IPS-20b (cell line): ENCODE measurements at regions not wholly inside any gene's neighbourhood (a gene's known extent, or its start where the extent isn't known, plus 50 kb on each side); places are given as distances from the start of the nearest gene placed in this dataset.
"Not testable (repeated sequence)": the region's sequence is repeated elsewhere in the genome, so short reads cannot be mapped to it uniquely, and the experiment has no call there.

Experiments
- H3K27ac ChIP-seq: one replicate; pipeline ENCODE4 v1.5.1; 2013; ENCODE audit warnings: low read length
- H3K27me3 ChIP-seq: 2 replicates; pipeline ENCODE4 v1.6.1; 2013; ENCODE audit warnings: mild to moderate bottlenecking, low read length, inconsistent platforms; ENCODE audit not compliant: insufficient read depth
- H3K36me3 ChIP-seq: 2 replicates; pipeline ENCODE4 v1.6.1; 2013; ENCODE audit warnings: low read depth, mild to moderate bottlenecking, inconsistent platforms, low read length, moderate library complexity; ENCODE audit not compliant: insufficient read depth
- H3K4me1 ChIP-seq: 2 replicates; pipeline ENCODE4 v1.6.1; 2013; ENCODE audit warnings: mild to moderate bottlenecking, control low read depth, inconsistent platforms, low read length, moderate library complexity; ENCODE audit not compliant: insufficient read depth
- H3K4me3 ChIP-seq: 2 replicates; pipeline ENCODE4 v1.5.1; 2013; ENCODE audit warnings: mild to moderate bottlenecking, low read length, inconsistent platforms
- H3K9ac ChIP-seq: 2 replicates; pipeline ENCODE4 v1.6.1; 2013; ENCODE audit warnings: low read depth, mild to moderate bottlenecking, inconsistent platforms, low read length, moderate library complexity
- H3K9me3 ChIP-seq: 2 replicates; pipeline ENCODE4 v1.6.1; 2013; ENCODE audit warnings: mild to moderate bottlenecking, low read depth, low read length, inconsistent platforms; ENCODE audit not compliant: insufficient read depth

GRCh38 chr3:153269730-153270129 is 107.7 kb downstream of the RAP2B start:
- Histone ChIP-seq H3K4me3 (no peak overlapping the region), H3K27ac (no peak overlapping the region), H3K27me3 (no peaks in the 10 kb centered on the region), H3K36me3 (no peaks in the 10 kb centered on the region), H3K4me1 (no peaks in the 10 kb centered on the region), H3K9me3 (no peaks in the 10 kb centered on the region), H3K9ac (no peak overlapping the region)

GRCh38 chr3:153273217-153273616 is 111.2 kb downstream of the RAP2B start:
- no peaks in the 10 kb centered on the region for H3K4me1 ChIP-seq
- no peaks in the 10 kb centered on the region for H3K36me3 ChIP-seq
- H3K27me3 ChIP-seq, result no peaks in the 10 kb centered on the region
- no peak overlapping the region for H3K27ac ChIP-seq
- H3K4me3 ChIP-seq, result no peak overlapping the region
- H3K9me3 ChIP-seq, result no peaks in the 10 kb centered on the region
- H3K9ac ChIP-seq, result no peak overlapping the region

DNA sequence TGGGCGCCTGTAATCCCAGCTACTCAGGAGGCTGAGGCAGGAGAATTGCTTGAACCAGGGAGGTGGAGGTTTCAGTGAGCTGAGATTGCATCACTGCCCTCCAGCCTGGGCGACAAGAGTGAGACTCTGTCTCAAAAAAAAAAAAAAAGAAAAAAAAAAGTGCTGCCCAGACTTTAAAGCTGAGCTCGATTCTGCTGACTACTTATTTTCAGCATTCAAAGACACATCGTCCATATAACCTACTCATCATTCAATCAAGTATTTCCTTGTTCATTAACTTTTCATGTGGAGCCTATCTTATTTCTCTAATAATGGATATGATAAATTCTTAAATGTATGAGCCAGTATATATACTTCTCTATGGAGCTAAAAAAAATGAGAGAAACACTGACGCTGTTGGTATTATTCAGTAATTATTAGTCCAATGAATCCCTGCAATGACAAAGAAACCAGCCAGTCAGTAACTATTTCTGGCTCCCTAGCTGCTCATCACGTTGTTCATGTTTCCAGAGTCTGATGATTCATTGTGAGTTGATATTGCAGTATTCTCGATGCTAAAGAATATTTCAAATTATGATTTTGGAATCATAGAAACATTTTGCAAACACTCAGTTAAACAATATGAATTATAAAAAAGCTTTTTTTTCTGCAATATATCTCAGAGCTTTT is 111.9 kb downstream of the RAP2B start:
- Histone ChIP-seq H3K36me3 (no peaks in the 10 kb centered on the region), H3K27me3 (no peaks in the 10 kb centered on the region), H3K4me3 (no peak overlapping the region), H3K9ac (no peak overlapping the region), H3K9me3 (no peaks in the 10 kb centered on the region), H3K27ac (no peak overlapping the region), H3K4me1 (no peaks in the 10 kb centered on the region)

DNA sequence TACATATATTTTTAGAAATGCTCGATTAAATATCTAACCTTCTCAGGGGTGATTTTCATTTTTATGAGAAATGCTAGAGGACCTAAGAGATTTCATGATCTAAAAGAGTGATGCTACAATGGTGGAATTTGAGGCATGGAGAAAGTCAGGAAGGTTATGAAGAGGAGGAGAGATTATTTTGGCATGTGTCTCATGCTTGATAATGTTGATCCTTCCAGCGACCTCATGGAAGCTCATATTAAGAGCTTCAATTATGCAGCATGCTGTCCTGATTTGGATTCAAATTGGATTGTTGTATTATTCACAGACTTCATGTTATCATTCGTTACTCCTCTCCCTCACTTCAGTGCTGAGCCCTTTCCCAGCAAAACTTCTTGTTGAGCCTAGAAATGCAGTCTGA is 112.5 kb downstream of the RAP2B start:
- Histone ChIP-seq H3K27me3 (no peaks in the 10 kb centered on the region), H3K27ac (no peak overlapping the region), H3K4me3 (no peak overlapping the region), H3K9ac (no peak overlapping the region), H3K36me3 (no peaks in the 10 kb centered on the region), H3K4me1 (no peaks in the 10 kb centered on the region), H3K9me3 (no peaks in the 10 kb centered on the region)

DNA sequence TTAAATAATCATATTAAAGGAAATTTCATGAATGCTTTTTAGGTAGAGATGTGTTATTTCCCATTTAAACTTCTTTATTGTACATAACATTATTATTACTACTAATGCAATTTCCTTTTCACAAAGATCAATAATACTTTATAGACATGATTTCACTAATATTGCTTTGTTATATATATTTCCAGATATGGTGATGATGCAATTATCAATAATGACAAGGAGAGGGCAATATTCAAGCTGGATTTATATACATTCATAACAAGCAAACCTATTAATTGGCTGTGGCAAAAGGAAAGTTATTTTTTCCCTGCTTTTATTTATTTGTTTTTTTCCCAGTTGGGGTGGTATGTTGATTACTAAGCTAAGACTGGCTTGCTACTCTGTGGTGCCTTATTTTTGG is 113.5 kb downstream of the RAP2B start:
- H3K27me3 ChIP-seq, result no peaks in the 10 kb centered on the region
- no peak overlapping the region for H3K4me3 ChIP-seq
- no peaks in the 10 kb centered on the region for H3K4me1 ChIP-seq
- H3K27ac ChIP-seq, result no peak overlapping the region
- H3K9me3 ChIP-seq, result no peaks in the 10 kb centered on the region
- H3K9ac ChIP-seq, result no peak overlapping the region
- no peaks in the 10 kb centered on the region for H3K36me3 ChIP-seq

DNA sequence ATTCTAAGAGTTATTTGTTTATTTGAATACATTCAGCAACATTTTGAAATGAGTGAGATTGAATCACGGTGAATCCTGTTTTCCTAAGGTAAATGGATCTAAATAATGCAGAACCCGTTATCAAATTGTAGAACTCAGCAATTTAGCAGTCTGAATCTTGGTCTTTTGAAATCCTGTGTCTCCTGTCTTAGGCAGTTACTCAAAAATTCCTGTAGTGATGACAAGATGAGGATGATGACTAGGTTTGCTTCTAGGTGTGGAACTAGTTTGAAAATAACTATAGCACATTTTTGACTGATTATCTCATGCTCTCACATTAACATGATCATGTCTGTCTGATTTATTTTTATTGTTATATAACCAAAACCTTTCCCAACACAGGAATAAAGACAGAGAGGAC is 115.0 kb downstream of the RAP2B start:
- no peaks in the 10 kb centered on the region for H3K36me3 ChIP-seq
- no peaks in the 10 kb centered on the region for H3K27me3 ChIP-seq
- no peaks in the 10 kb centered on the region for H3K4me1 ChIP-seq
- no peak overlapping the region for H3K9ac ChIP-seq
- H3K27ac ChIP-seq, result no peak overlapping the region
- H3K9me3 ChIP-seq, result no peaks in the 10 kb centered on the region
- no peak overlapping the region for H3K4me3 ChIP-seq

DNA sequence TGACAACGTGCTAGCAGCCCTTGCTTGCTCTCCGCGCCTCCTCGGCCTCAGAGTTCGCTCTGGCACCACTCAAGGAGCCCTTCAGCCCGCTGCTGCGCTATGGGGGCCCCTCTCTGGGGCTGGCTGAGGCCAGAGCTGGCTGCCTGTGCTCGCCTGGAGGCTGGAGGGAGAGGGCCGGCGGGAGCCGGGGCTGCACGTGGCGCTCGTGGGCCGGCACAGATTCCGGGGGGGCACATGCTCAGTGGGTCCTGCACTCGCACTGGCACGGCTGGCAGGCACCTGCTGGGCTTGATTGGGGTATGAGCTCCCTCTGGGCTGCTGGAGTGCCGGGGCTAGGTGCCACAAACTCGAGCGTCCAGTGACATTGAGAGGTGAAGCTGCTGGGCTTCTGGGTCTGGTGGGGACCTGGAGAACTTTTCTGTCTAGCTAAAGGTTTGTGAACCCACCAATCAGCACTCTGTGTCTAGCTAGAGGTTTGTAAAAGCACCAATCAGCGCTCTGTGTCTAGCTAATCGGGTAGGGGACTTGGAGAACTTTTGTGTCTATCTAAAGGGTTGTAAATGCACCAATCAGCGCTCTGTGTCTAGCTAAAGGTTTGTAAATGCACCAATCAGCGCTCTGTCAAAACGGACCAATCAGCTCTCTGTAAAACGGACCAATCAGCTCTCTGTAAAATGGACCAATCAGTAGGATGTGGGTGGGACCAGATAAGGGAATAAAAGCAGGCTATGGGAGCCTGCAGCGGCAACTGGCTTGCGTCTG is 119.4 kb downstream of the RAP2B start:
- H3K9me3 ChIP-seq, H3K4me1 ChIP-seq, H3K9ac ChIP-seq, H3K36me3 ChIP-seq, H3K27ac ChIP-seq, H3K4me3 ChIP-seq, H3K27me3 ChIP-seq: not testable (repeated sequence)

GRCh38 chr3:153282355-153282754 is 120.3 kb downstream of the RAP2B start:
- H3K27ac ChIP-seq, result no peak overlapping the region
- H3K27me3 ChIP-seq, result no peaks in the 10 kb centered on the region
- no peaks in the 10 kb centered on the region for H3K36me3 ChIP-seq
- no peaks in the 10 kb centered on the region for H3K9me3 ChIP-seq
- H3K4me1 ChIP-seq, result peaks cover 3% of the 10 kb centered on the region; the same call in 1 of the 2 replicates
- no peak overlapping the region for H3K9ac ChIP-seq
- H3K4me3 ChIP-seq, result no peak overlapping the region

DNA sequence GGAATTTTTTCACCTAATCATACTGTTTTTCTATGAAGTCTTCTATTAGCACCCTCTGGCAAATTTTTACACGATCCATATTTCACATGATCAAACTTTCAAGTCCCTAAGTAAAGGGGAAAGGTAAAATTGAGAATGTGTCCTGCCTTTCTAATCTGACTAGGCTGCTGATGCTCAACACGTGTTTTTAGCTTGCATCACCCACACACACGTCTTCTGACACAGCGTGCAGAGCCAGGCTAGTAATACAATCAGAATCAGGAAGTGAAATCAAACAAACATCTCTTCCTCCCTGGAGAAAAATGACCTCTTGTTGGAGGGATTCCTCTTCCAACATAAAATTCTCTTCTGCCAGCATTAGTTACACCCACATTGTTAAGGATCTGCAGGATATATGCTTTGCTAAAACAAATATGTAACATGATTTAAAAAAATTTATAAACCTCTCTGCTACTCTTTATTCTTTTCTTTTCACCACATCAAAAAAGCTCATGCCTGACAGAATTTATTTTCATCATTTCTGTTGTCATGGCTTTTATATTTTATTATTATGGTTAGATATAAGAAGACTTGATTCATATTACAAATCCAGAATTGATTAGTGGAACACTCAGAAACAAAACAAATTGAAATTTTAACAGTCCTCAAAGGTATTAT is 122.4 kb downstream of the RAP2B start:
- Histone ChIP-seq H3K9ac (no peak overlapping the region), H3K36me3 (no peaks in the 10 kb centered on the region), H3K4me3 (no peak overlapping the region), H3K27ac (no peak overlapping the region), H3K9me3 (no peaks in the 10 kb centered on the region), H3K4me1 (peaks cover 5% of the 10 kb centered on the region), H3K27me3 (no peaks in the 10 kb centered on the region)

DNA sequence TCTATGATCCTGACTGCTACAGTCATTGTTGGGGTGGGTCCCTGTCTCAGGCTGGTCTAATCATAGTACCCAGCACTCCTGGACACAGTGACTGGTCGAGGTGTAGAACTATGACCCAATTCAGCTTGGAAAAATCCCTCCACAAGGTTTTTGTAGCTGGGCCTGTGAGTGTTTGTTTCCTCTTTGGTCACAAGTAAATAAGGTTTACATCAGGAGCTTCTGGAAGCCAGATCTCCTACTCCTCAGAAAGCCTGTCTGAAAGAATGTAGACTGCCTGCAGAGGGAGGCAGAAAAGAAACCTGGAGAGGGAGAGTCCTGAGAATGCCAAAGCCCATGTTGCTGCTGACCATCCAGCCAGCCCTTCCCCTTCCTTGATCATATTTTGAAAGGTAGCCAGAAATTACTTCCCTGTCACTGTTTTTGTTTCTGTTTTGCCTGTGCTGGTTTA is 123.2 kb downstream of the RAP2B start:
- H3K4me3 ChIP-seq, result no peak overlapping the region
- H3K4me1 ChIP-seq, result peaks cover 8% of the 10 kb centered on the region
- no peak overlapping the region for H3K27ac ChIP-seq
- no peak overlapping the region for H3K9ac ChIP-seq
- H3K9me3 ChIP-seq, result no peaks in the 10 kb centered on the region
- H3K27me3 ChIP-seq, result no peaks in the 10 kb centered on the region
- H3K36me3 ChIP-seq, result no peaks in the 10 kb centered on the region

DNA sequence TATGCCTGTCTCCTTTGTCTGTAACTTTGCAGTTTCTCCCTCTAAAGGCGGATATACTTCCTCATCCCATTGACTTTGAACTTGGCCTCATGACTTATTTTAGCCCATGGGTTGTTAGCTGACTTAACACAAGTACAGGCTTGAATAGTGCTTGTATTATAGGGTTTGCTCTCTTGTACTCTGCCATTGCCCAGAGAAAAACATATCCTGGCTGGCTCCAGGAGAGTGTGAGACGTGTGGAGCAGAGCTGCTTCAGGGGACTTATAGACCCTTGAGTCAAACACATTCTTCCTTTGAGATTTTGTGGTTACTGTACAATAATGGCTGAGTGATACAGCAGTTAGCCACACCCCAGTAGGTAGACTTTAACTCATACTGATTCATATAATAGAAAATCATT is 124.0 kb downstream of the RAP2B start:
- H3K4me1 ChIP-seq, result peaks cover 8% of the 10 kb centered on the region
- H3K27ac ChIP-seq, result no peak overlapping the region
- no peaks in the 10 kb centered on the region for H3K36me3 ChIP-seq
- no peak overlapping the region for H3K9ac ChIP-seq
- no peaks in the 10 kb centered on the region for H3K9me3 ChIP-seq
- H3K27me3 ChIP-seq, result no peaks in the 10 kb centered on the region
- H3K4me3 ChIP-seq, result no peak overlapping the region

- Histone ChIP-seq H3K9me3 (no peaks in the 10 kb centered on the region), H3K4me1 (peaks cover 8% of the 10 kb centered on the region), H3K27ac (no peak overlapping the region), H3K27me3 (no peaks in the 10 kb centered on the region), H3K36me3 (no peaks in the 10 kb centered on the region), H3K9ac (no peak overlapping the region), H3K4me3 (no peak overlapping the region)
Measured at GRCh38 chr3:153287017-153287416, 125.0 kb downstream of the RAP2B start.
